NCI-H2196 treated with DMSO at 0.1 percent for 48 hours (cell line): ENCODE measurements at regions not wholly inside any gene's neighbourhood (a gene's known extent, or its start where the extent isn't known, plus 50 kb on each side); places are given as distances from the start of the nearest gene placed in this dataset.
A peak's percentile ranks its signal among the peaks of the same experiment; 100 is the strongest.
"Not testable (repeated sequence)": the region's sequence is repeated elsewhere in the genome, so short reads cannot be mapped to it uniquely, and the experiment has no call there.

ENCODE experiments used
- DNase-seq: peaks from one replicate; lab custom pipeline; 2025; ENCODE audit not compliant: unreplicated experiment; lab: John Stamatoyannopoulos, UW

- DNase-seq, result not testable (repeated sequence)
These were observed 84.5 kb downstream of the IDS start for GRCh38 chrX:149420566-149420965.

- DNase-seq, result no peak
These were observed 107.1 kb downstream of the IDS start for GRCh38 chrX:149398027-149398426.

GRCh38 chrX:149392921-149393320, 112.2 kb downstream of the IDS start:
- DNase-seq, result no peak

GRCh38 chrX:149383852-149384251, 121.3 kb downstream of the IDS start:
- DNase-seq, result no peak

- DNase-seq, result no peak
These were observed 130.4 kb downstream of the IDS start for GRCh38 chrX:149374751-149375150.

GRCh38 chrX:149372866-149373265, 132.2 kb downstream of the IDS start:
- no peak for DNase-seq

GRCh38 chrX:149371986-149372385, 133.1 kb downstream of the IDS start:
- DNase-seq, result no peak

GRCh38 chrX:149370097-149370496, 135.0 kb downstream of the IDS start:
- DNase-seq, result no peak

- DNase-seq, result no peak
These were observed 139.6 kb downstream of the IDS start for GRCh38 chrX:149365552-149365951.

GRCh38 chrX:149365061-149365460, 140.0 kb downstream of the IDS start:
- no peak for DNase-seq

- no peak for DNase-seq
These were observed 141.1 kb downstream of the IDS start for GRCh38 chrX:149363965-149364364.

GRCh38 chrX:149346306-149346705, 158.8 kb downstream of the IDS start:
- DNase-seq, result no peak

- DNase-seq, result no peak
These were observed 182.8 kb downstream of the IDS start for GRCh38 chrX:149322316-149322715.

- no peak for DNase-seq
These were observed 191.2 kb downstream of the IDS start for GRCh38 chrX:149313871-149314371.

- DNase-seq, result no peak
These were observed 192.1 kb downstream of the IDS start for GRCh38 chrX:149312988-149313387.

GRCh38 chrX:149312097-149312496, 193.0 kb downstream of the IDS start:
- DNase-seq, result no peak

- no peak for DNase-seq
These were observed 202.4 kb downstream of the IDS start for GRCh38 chrX:149302705-149303104.

- no peak for DNase-seq
These were observed 207.0 kb downstream of the IDS start for GRCh38 chrX:149298111-149298510.

GRCh38 chrX:149296092-149296491, 209.0 kb downstream of the IDS start:
- DNase-seq, result no peak

GRCh38 chrX:149286940-149287349, 218.2 kb downstream of the IDS start:
- peak; percentile 1 for DNase-seq

GRCh38 chrX:149284616-149285015, 220.5 kb downstream of the IDS start:
- DNase-seq, result no peak

GRCh38 chrX:149283853-149284252, 221.3 kb downstream of the IDS start:
- DNase-seq, result no peak

GRCh38 chrX:149282909-149283308, 222.2 kb downstream of the IDS start:
- no peak for DNase-seq

GRCh38 chrX:149280011-149280410, 225.1 kb downstream of the IDS start:
- no peak for DNase-seq
